Left forelimb (tissue), 1 donor: ENCODE measurements at regions not wholly inside any gene's neighbourhood (a gene's known extent, or its start where the extent isn't known, plus 50 kb on each side); places are given as distances from the start of the nearest gene placed in this dataset.

Source experiments
- DNase-seq: peaks from one replicate; pipeline ENCODE4 v3.0.0-alpha.2; 2018; ENCODE audit warnings: low spot score

GRCh38 chr4:41427931-41428600, 109.9 kb upstream of the LIMCH1 start:
- DNase-seq, result no peak

- no peak for DNase-seq
These were observed 109.2 kb upstream of the LIMCH1 start for GRCh38 chr4:41428601-41429279.

GRCh38 chr4:41429280-41429669, 108.7 kb upstream of the LIMCH1 start:
- no peak for DNase-seq

- no peak for DNase-seq
These were observed 107.2 kb upstream of the LIMCH1 start for GRCh38 chr4:41430792-41431191.

GRCh38 chr4:41431276-41431675, 106.7 kb upstream of the LIMCH1 start:
- no peak for DNase-seq

GRCh38 chr4:41432219-41432618, 105.7 kb upstream of the LIMCH1 start:
- no peak for DNase-seq

GRCh38 chr4:41432881-41433280, 105.1 kb upstream of the LIMCH1 start:
- DNase-seq, result no peak

GRCh38 chr4:41433361-41433760, 104.6 kb upstream of the LIMCH1 start:
- DNase-seq, result no peak

GRCh38 chr4:41435510-41435909, 102.4 kb upstream of the LIMCH1 start:
- no peak for DNase-seq

- DNase-seq, result no peak
These were observed 101.5 kb upstream of the LIMCH1 start for GRCh38 chr4:41436419-41436818.

GRCh38 chr4:41437111-41437536, 100.8 kb upstream of the LIMCH1 start:
- DNase-seq, result no peak

GRCh38 chr4:41438931-41439297, 99.0 kb upstream of the LIMCH1 start:
- DNase-seq, result no peak

GRCh38 chr4:41442810-41443209, 95.1 kb upstream of the LIMCH1 start:
- no peak for DNase-seq

- no peak for DNase-seq
These were observed 94.4 kb upstream of the LIMCH1 start for GRCh38 chr4:41443340-41444079.

- no peak for DNase-seq
These were observed 91.6 kb upstream of the LIMCH1 start for GRCh38 chr4:41446391-41446790.

- no peak for DNase-seq
These were observed 90.8 kb upstream of the LIMCH1 start for GRCh38 chr4:41446981-41447725.

- DNase-seq, result no peak
These were observed 89.0 kb upstream of the LIMCH1 start for GRCh38 chr4:41448934-41449333.

GRCh38 chr4:41451961-41452360, 86.0 kb upstream of the LIMCH1 start:
- DNase-seq, result no peak

GRCh38 chr4:41452484-41453225, 85.3 kb upstream of the LIMCH1 start:
- no peak for DNase-seq

- no peak for DNase-seq
These were observed 83.5 kb upstream of the LIMCH1 start for GRCh38 chr4:41454423-41454822.

- no peak for DNase-seq
These were observed 82.8 kb upstream of the LIMCH1 start for GRCh38 chr4:41455206-41455605.
